H1 (cell line): ENCODE measurements at regions not wholly inside any gene's neighbourhood (a gene's known extent, or its start where the extent isn't known, plus 50 kb on each side); places are given as distances from the start of the nearest gene placed in this dataset.

Experiments used
- CTCF ChIA-PET: fragments of 300-600 bp; sonication (Branson Sonifier 250); formaldehyde crosslinking; loops from one replicate; lab custom pipeline; 2021; ENCODE audit not compliant: partially characterized antibody; lab: Charles Lee
- POLR2A ChIA-PET: fragments of 300-600 bp; sonication (Branson Sonifier 250); formaldehyde crosslinking; loops from one replicate; lab custom pipeline; 2021; ENCODE audit warnings: inconsistent platforms; ENCODE audit not compliant: partially characterized antibody; lab: Charles Lee
- DNase-seq, 2 experiments: peaks; one replicate each; pipeline versions ENCODE4 v3.0.0 to v3.0.0-alpha.2; 2010 to 2022; ENCODE audit warnings: low spot score in 2 of 2, low read depth in 1 of 2, mixed read lengths in 1 of 2
- FAIRE-seq: peaks from 2 replicates; lab custom pipeline; 2011; peaks lifted over from hg19 to GRCh38; lab: Jason Lieb, UNC
- H2AFZ ChIP-seq: 2 replicates; pipeline ENCODE4 v1.8.1; 2012; ENCODE audit warnings: low read length, inconsistent platforms
- H2AK5ac ChIP-seq: 2 replicates; pipeline ENCODE4 v1.6.1; 2013; ENCODE audit warnings: low read depth, low read length
- H2BK120ac ChIP-seq: replicated peaks from 2 replicates; pipeline ENCODE3; 2013; ENCODE audit warnings: low read depth, low read length, inconsistent platforms
- H2BK12ac ChIP-seq: 2 replicates; pipeline ENCODE4 v1.6.1; 2013; ENCODE audit warnings: low read depth, low read length
- H2BK15ac ChIP-seq: 2 replicates; pipeline ENCODE4 v1.6.1; 2013; ENCODE audit warnings: low read length
- H2BK20ac ChIP-seq: 2 replicates; pipeline ENCODE4 v1.6.1; 2013; ENCODE audit warnings: low read length
- H2BK5ac ChIP-seq: 2 replicates; pipeline ENCODE4 v1.6.1; 2013; ENCODE audit warnings: low read depth, low read length
- H3K14ac ChIP-seq: 2 replicates; pipeline ENCODE4 v1.6.1; 2013; ENCODE audit warnings: inconsistent platforms; ENCODE audit not compliant: insufficient read length
- H3K18ac ChIP-seq: 2 replicates; pipeline ENCODE4 v1.6.1; 2013; ENCODE audit warnings: low read length; ENCODE audit errors: extremely low read depth
- H3K23ac ChIP-seq: 2 replicates; pipeline ENCODE4 v1.6.1; 2013; ENCODE audit warnings: inconsistent platforms; ENCODE audit not compliant: insufficient read length
- H3K23me2 ChIP-seq: 2 replicates; pipeline ENCODE4 v1.6.1; 2013; ENCODE audit warnings: low read depth, low read length
- H3K27ac ChIP-seq: 2 replicates; pipeline ENCODE4 v1.6.1; 2011; ENCODE audit warnings: low read depth, low read length, inconsistent platforms
- H3K27me3 ChIP-seq, 4 experiments: replicated peaks in 1 of 4; 1 replicate in 1 of 4; 2 replicates in 3 of 4; pipeline versions ENCODE4 v1.6.1 to v1.8.1; 2011 to 2013; ENCODE audit warnings: low read length in 3 of 4, mild to moderate bottlenecking in 3 of 4, inconsistent platforms in 2 of 4, mixed read lengths in 2 of 4, moderate library complexity in 1 of 4; ENCODE audit not compliant: control insufficient read depth in 3 of 4, insufficient read depth in 3 of 4; ENCODE audit errors: extremely low read depth in 1 of 4
- H3K36me3 ChIP-seq, 4 experiments: 2 replicates each; pipeline versions ENCODE4 v1.6.1 to v1.8.1; 2011 to 2013; ENCODE audit warnings: mild to moderate bottlenecking in 4 of 4, low read length in 3 of 4, moderate library complexity in 2 of 4, control low read depth in 1 of 4, inconsistent platforms in 1 of 4; ENCODE audit not compliant: insufficient read depth in 4 of 4, control insufficient read depth in 2 of 4
- H3K4ac ChIP-seq: replicated peaks from 2 replicates; pipeline ENCODE3; 2013; ENCODE audit warnings: low read length, low read depth, mixed read lengths, inconsistent platforms; ENCODE audit not compliant: insufficient read length
- H3K4me1 ChIP-seq, 4 experiments: replicated peaks in 1 of 4; 1 replicate in 1 of 4; 2 replicates in 3 of 4; pipeline versions ENCODE4 v1.6.1 to v1.8.1; 2011 to 2013; ENCODE audit warnings: low read length in 3 of 4, inconsistent platforms in 2 of 4, mixed read lengths in 1 of 4; ENCODE audit not compliant: insufficient read depth in 4 of 4, control insufficient read depth in 3 of 4
- H3K4me2 ChIP-seq, 2 experiments: 2 replicates each; pipeline versions ENCODE4 v1.6.1 to v1.8.1; 2011 to 2013; ENCODE audit warnings: low read depth in 2 of 2, low read length in 2 of 2, control low read depth in 1 of 2, inconsistent platforms in 1 of 2, mild to moderate bottlenecking in 1 of 2; ENCODE audit not compliant: insufficient read depth in 1 of 2
- H3K4me3 ChIP-seq, 4 experiments: fragments of 200-600, 300-600 bp in 1 of 4; sonication (generic), shearing (Covaris generic), sonication (Bioruptor Twin) in 1 of 4; 2 replicates each; pipeline versions ENCODE4 v1.5.1 to v1.8.1; 2011 to 2016; ENCODE audit warnings: low read length in 4 of 4, low read depth in 3 of 4, control low read depth in 2 of 4, inconsistent platforms in 2 of 4, mild to moderate bottlenecking in 2 of 4, mixed read lengths in 1 of 4, moderate library complexity in 1 of 4; ENCODE audit not compliant: insufficient read depth in 2 of 4; ENCODE audit errors: extremely low read depth in 1 of 4
- H3K56ac ChIP-seq: replicated peaks from 2 replicates; pipeline ENCODE3; 2013; ENCODE audit warnings: low read depth, mild to moderate bottlenecking, mixed read lengths, low read length, inconsistent platforms; ENCODE audit not compliant: insufficient read length
- H3K79me1 ChIP-seq: 2 replicates; pipeline ENCODE4 v1.6.1; 2013; ENCODE audit warnings: low read depth, low read length, control low read depth
- H3K79me2 ChIP-seq, 2 experiments: 2 replicates each; pipeline versions ENCODE4 v1.6.1 to v1.8.1; 2012 to 2013; ENCODE audit warnings: low read length in 2 of 2, mild to moderate bottlenecking in 2 of 2, inconsistent platforms in 1 of 2; ENCODE audit not compliant: insufficient read depth in 2 of 2, control insufficient read depth in 1 of 2
- H3K9ac ChIP-seq, 4 experiments: replicated peaks in 1 of 4; 1 replicate in 1 of 4; 2 replicates in 3 of 4; pipeline versions ENCODE4 v1.6.1 to v1.8.1; 2011 to 2013; ENCODE audit warnings: low read depth in 3 of 4, low read length in 3 of 4, control low read depth in 2 of 4, mild to moderate bottlenecking in 2 of 4, moderate library complexity in 2 of 4, inconsistent platforms in 1 of 4; ENCODE audit errors: extremely low read depth in 1 of 4
- H3K9me3 ChIP-seq, 2 experiments: 2 replicates each; pipeline versions ENCODE4 v1.6.1 to v1.8.1; 2012 to 2013; ENCODE audit warnings: mild to moderate bottlenecking in 2 of 2, moderate library complexity in 2 of 2, control low read depth in 1 of 2, inconsistent platforms in 1 of 2, low read depth in 1 of 2, low read length in 1 of 2, mixed read lengths in 1 of 2; ENCODE audit not compliant: insufficient read depth in 2 of 2
- H4K20me1 ChIP-seq, 2 experiments: replicated peaks in 1 of 2; 2 replicates each; pipeline versions ENCODE3 to v1.8.1; 2011 to 2013; ENCODE audit warnings: inconsistent platforms in 2 of 2, low read length in 2 of 2, mild to moderate bottlenecking in 1 of 2; ENCODE audit not compliant: insufficient read depth in 2 of 2, control insufficient read depth in 1 of 2
- H4K5ac ChIP-seq: 2 replicates; pipeline ENCODE4 v1.6.1; 2013; ENCODE audit warnings: low read length, low read depth, mixed read lengths, inconsistent platforms; ENCODE audit not compliant: insufficient read length
- H4K8ac ChIP-seq: 2 replicates; pipeline ENCODE4 v1.8.0; 2013; ENCODE audit warnings: mild to moderate bottlenecking, moderate library complexity, low read length, inconsistent platforms; ENCODE audit not compliant: insufficient read depth; ENCODE audit errors: extremely low read depth
- H4K91ac ChIP-seq: replicated peaks from 2 replicates; pipeline ENCODE3; 2013; ENCODE audit warnings: low read length, mixed read lengths, inconsistent platforms; ENCODE audit not compliant: insufficient read length
- CTCF ChIP-seq, 3 experiments: IDR thresholded peaks; 1 replicate in 2 of 3; 2 replicates in 1 of 3; pipeline versions ENCODE4 v1.5.1 to v1.6.1; 2011; ENCODE audit warnings: low read length in 3 of 3, mild to moderate bottlenecking in 3 of 3, inconsistent platforms in 2 of 3, low read depth in 1 of 3, moderate library complexity in 1 of 3; ENCODE audit not compliant: insufficient read depth in 1 of 3; ENCODE audit errors: control extremely low read depth in 1 of 3
- SIN3A ChIP-seq, 2 experiments: IDR thresholded peaks in 1 of 2; conservative IDR thresholded peaks in 1 of 2; 2 replicates each; pipeline ENCODE4 v1.6.1; 2011 to 2012; ENCODE audit warnings: low read length in 2 of 2, improper control_type of control experiment in 1 of 2, low read depth in 1 of 2, mild to moderate bottlenecking in 1 of 2
- WGBS, 2 experiments: shearing (Covaris generic) in 1 of 2; methylation state at CpG; one replicate each; pipeline versions ENCODE4 v1.1.6 to v1.1.7; 2013 to 2015; ENCODE audit warnings: low lambda C conversion rate in 2 of 2, mixed read lengths in 2 of 2, inconsistent platforms in 1 of 2, low coverage in 1 of 2, missing lambda C conversion rate in 1 of 2; ENCODE audit not compliant: insufficient replicate concordance in 2 of 2, insufficient coverage in 1 of 2, insufficient read length in 1 of 2; ENCODE audit errors: extremely low coverage in 1 of 2, missing lambda C conversion rate in 1 of 2; 5-methylcytosine and 5-hydroxymethylcytosine counted together

- WGBS, 2 experiments: 91% methylated on average over 3 of the region's 3 CpGs; no CpG with 5 or more reads in 1 of the 2 experiments
Observed at GRCh38 chr1:98352378-98352777, 309.1 kb upstream of the SNX7 start.

More at GRCh38 chr1:98352378-98352777, 309.1 kb upstream of the SNX7 start:
- CTCF ChIA-PET: interaction anchor here (0.6 kb wide), 1 partner anchor 91 kb away, joined by 4 read pairs; no protein-coding TSS in a partner anchor
- no peak overlapping the region for H3K4ac ChIP-seq
- H3K56ac ChIP-seq: no peak overlapping the region
- no peak overlapping the region for H4K8ac ChIP-seq
- no peaks in the 10 kb centered on the region for H3K36me3 ChIP-seq
- H3K4me1 ChIP-seq: no peaks in the 10 kb centered on the region
- H3K27me3 ChIP-seq: no peaks in the 10 kb centered on the region
- TF ChIP-seq SIN3A (conservative IDR thresholded peaks at IDR 0.05 in 1 of 2, IDR thresholded peaks at IDR 0.05 in 1 of 2; ENCODE audit: low read depth in 1 of 2, low read length in 2 of 2) (no peak), CTCF (IDR thresholded peaks at IDR 0.05; ENCODE audit: control extremely low read depth in 1 of 3, insufficient read depth in 1 of 3, low read depth in 1 of 3, low read length in 3 of 3) (peak in 1 of 3 experiments; percentile 5; a peak in 1 of 4 replicates)
- H3K79me1 ChIP-seq: no peaks in the 10 kb centered on the region
- H2BK15ac ChIP-seq: no peak overlapping the region
- no peak overlapping the region for H2BK20ac ChIP-seq
- no peak overlapping the region for H4K5ac ChIP-seq
- no peak overlapping the region for H3K27ac ChIP-seq
- FAIRE-seq (no peak), DNase-seq (no peak)
- POLR2A ChIA-PET: no interaction called here
- H3K23me2 ChIP-seq: no peaks in the 10 kb centered on the region
- H3K4me3 ChIP-seq: no peak overlapping the region
- no peaks in the 10 kb centered on the region for H4K20me1 ChIP-seq
- no peak overlapping the region for H3K14ac ChIP-seq
- H3K4me2 ChIP-seq: no peak overlapping the region
- no peak overlapping the region for H4K91ac ChIP-seq
- no peak overlapping the region for H2BK120ac ChIP-seq
- H2BK12ac ChIP-seq: no peak overlapping the region
- no peak overlapping the region for H2AK5ac ChIP-seq
- no peak overlapping the region for H3K9ac ChIP-seq
- H2AFZ ChIP-seq: no peak overlapping the region
- no peak overlapping the region for H3K23ac ChIP-seq
- no peaks in the 10 kb centered on the region for H3K79me2 ChIP-seq
- no peak overlapping the region for H3K18ac ChIP-seq
- no peak overlapping the region for H2BK5ac ChIP-seq
- no peaks in the 10 kb centered on the region for H3K9me3 ChIP-seq
